CD14-positive monocyte (primary cell): ENCODE measurements at regions not wholly inside any gene's neighbourhood (a gene's known extent, or its start where the extent isn't known, plus 50 kb on each side); places are given as distances from the start of the nearest gene placed in this dataset.
A peak's percentile ranks its signal among the peaks of the same experiment; 100 is the strongest.

Experiments
- DNase-seq, 3 donors: peaks; one replicate each; pipeline ENCODE4 v3.0.0-alpha.2; 2011 to 2022
- H2AFZ ChIP-seq: 2 replicates; pipeline ENCODE4 v1.6.0; 2012; ENCODE audit warnings: mild to moderate bottlenecking, low read depth, low read length, inconsistent platforms; ENCODE audit not compliant: insufficient read depth, poor library complexity, severe bottlenecking
- H3K27ac ChIP-seq, 2 donors: 1 replicate in 1 of 2; 2 replicates in 1 of 2; pipeline ENCODE4 v1.5.1; 2012 to 2013; ENCODE audit warnings: low read length in 2 of 2, control low read depth in 1 of 2, inconsistent platforms in 1 of 2, low read depth in 1 of 2, mild to moderate bottlenecking in 1 of 2
- H3K27me3 ChIP-seq, 2 donors: one replicate each; pipeline versions ENCODE4 v1.6.0 to v1.6.1; 2011 to 2013; ENCODE audit warnings: low read length in 2 of 2; ENCODE audit not compliant: control insufficient read depth in 2 of 2, insufficient read depth in 2 of 2
- H3K36me3 ChIP-seq, 2 donors: replicated peaks in 1 of 2; 1 replicate in 1 of 2; 2 replicates in 1 of 2; pipeline versions ENCODE4 v1.5.1 to v1.6.1; 2012 to 2013; ENCODE audit warnings: low read length in 2 of 2, control low read depth in 1 of 2, inconsistent platforms in 1 of 2, mild to moderate bottlenecking in 1 of 2; ENCODE audit not compliant: insufficient read depth in 2 of 2, control insufficient read depth in 1 of 2
- H3K4me1 ChIP-seq, 2 donors: 1 replicate in 1 of 2; 2 replicates in 1 of 2; pipeline versions ENCODE4 v1.5.1 to v1.6.1; 2012 to 2013; ENCODE audit warnings: low read length in 2 of 2, control low read depth in 1 of 2, inconsistent platforms in 1 of 2, mild to moderate bottlenecking in 1 of 2, moderate library complexity in 1 of 2; ENCODE audit not compliant: insufficient read depth in 2 of 2, control insufficient read depth in 1 of 2
- H3K4me2 ChIP-seq: replicated peaks from 2 replicates; pipeline ENCODE3; 2012; ENCODE audit warnings: low read length, moderate library complexity, mild to moderate bottlenecking; ENCODE audit not compliant: poor library complexity, severe bottlenecking; ENCODE audit errors: extremely low read depth
- H3K4me3 ChIP-seq, 3 experiments: fragments of 200-600 bp in 1 of 3; sonication (generic) in 1 of 3; replicated peaks in 1 of 3; 1 replicate in 2 of 3; 2 replicates in 1 of 3; pipeline ENCODE4 v1.5.1; 2011 to 2013; ENCODE audit warnings: low read length in 3 of 3, mild to moderate bottlenecking in 3 of 3, control low read depth in 2 of 3, low read depth in 2 of 3, inconsistent platforms in 1 of 3, moderate library complexity in 1 of 3
- H3K79me2 ChIP-seq: 2 replicates; pipeline ENCODE4 v1.6.0; 2012; ENCODE audit warnings: mild to moderate bottlenecking, control low read depth, inconsistent platforms, low read length, moderate library complexity; ENCODE audit not compliant: insufficient read depth
- H3K9ac ChIP-seq: 2 replicates; pipeline ENCODE4 v1.6.0; 2017; ENCODE audit warnings: low read length, mild to moderate bottlenecking; ENCODE audit not compliant: insufficient read depth, poor library complexity, severe bottlenecking
- H3K9me3 ChIP-seq, 2 donors: replicated peaks in 1 of 2; 1 replicate in 1 of 2; 2 replicates in 1 of 2; pipeline versions ENCODE4 v1.5.1 to v1.6.1; 2012 to 2013; ENCODE audit warnings: low read length in 2 of 2, control low read depth in 1 of 2; ENCODE audit not compliant: control insufficient read depth in 1 of 2, insufficient read depth in 1 of 2
- H4K20me1 ChIP-seq: 2 replicates; pipeline ENCODE4 v1.6.0; 2012; ENCODE audit warnings: mild to moderate bottlenecking, low read length, control low read depth, moderate library complexity; ENCODE audit not compliant: insufficient read depth
- H3K27ac Mint-ChIP-seq, 7 donors: one replicate each; pipeline ENCODE4 v1.8.0; 2020; ENCODE audit warnings: mild to moderate bottlenecking in 7 of 7, mixed read lengths in 7 of 7, moderate library complexity in 6 of 7, inconsistent platforms in 2 of 7
- H3K27me3 Mint-ChIP-seq, 3 donors: one replicate each; pipeline ENCODE4 v1.8.0; 2021 to 2022; ENCODE audit warnings: low read depth in 3 of 3, mild to moderate bottlenecking in 3 of 3, mixed read lengths in 3 of 3, moderate library complexity in 3 of 3, inconsistent platforms in 1 of 3
- H3K36me3 Mint-ChIP-seq, 2 donors: one replicate each; pipeline ENCODE4 v1.8.0; 2020; ENCODE audit warnings: mixed read lengths in 2 of 2, inconsistent platforms in 1 of 2, mild to moderate bottlenecking in 1 of 2
- H3K4me1 Mint-ChIP-seq: one replicate; pipeline ENCODE4 v1.8.0; 2020; ENCODE audit warnings: mild to moderate bottlenecking, mixed read lengths
- H3K4me3 Mint-ChIP-seq, 2 donors: one replicate each; pipeline ENCODE4 v1.8.0; 2020; ENCODE audit warnings: mild to moderate bottlenecking in 2 of 2, mixed read lengths in 2 of 2, moderate library complexity in 1 of 2
- H3K9me3 Mint-ChIP-seq, 7 donors: one replicate each; pipeline ENCODE4 v1.8.0; 2020 to 2022; ENCODE audit warnings: mixed read lengths in 7 of 7, mild to moderate bottlenecking in 6 of 7, moderate library complexity in 6 of 7, inconsistent platforms in 2 of 7
- WGBS: methylation state at CpG from one replicate; pipeline ENCODE4 v1.1.5; 2013; ENCODE audit warnings: missing lambda C conversion rate; ENCODE audit not compliant: insufficient coverage; 5-methylcytosine and 5-hydroxymethylcytosine counted together
- intact Hi-C, 2 donors: fragments of 100-400 bp; cut with micrococcal nuclease; formaldehyde crosslinking; loops; one replicate each; pipeline versions ENCODE4 v1.15.0 to v1.15.1; 2023
- TF ChIP-seq, protein P1 (sequence below): fragments of 200-600 bp; IDR thresholded peaks from one replicate; pipeline ENCODE4 v1.8.0; 2022; ENCODE audit warnings: antibody characterized with exemption, mild to moderate bottlenecking

DNA sequence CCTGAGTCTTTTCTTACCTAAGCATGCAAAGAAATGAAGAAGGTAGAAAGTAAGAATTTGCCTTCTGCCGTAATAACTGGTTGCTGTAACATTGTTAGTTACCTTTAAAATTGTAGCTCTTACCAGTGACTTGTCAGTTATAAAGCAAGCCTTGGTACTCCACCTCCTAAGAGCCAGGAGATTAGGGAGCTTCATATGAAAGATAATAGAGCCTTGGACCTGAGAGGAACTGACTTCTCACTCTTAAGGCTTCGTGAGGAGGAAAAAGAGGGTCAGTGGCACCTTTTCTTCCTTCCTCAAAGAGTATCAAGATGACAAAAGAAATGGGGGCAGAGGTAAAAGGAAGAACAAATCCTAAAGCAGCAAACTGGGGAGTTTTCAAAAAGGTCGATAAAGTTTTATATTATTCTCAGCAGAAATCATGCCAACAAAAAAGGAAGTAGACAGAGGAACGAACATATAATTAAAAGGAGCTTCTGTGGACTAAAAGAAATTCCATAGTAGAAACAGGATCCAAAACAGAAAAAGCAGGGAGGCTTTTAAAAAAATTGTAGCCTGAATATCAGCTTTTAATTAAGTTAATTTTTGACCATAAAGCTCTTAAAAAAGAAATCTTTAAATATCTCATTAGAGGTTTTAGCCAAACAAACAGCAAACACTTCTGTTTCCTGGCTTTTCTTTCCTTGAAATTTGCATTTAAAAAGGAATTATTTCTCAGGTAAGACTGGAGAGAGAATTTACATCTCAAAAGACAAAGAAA is 847.1 kb upstream of the ALCAM start:
- Histone ChIP-seq H4K20me1 (no peaks in the 10 kb centered on the region), H3K36me3 (no peaks in the 10 kb centered on the region), H3K79me2 (no peaks in the 10 kb centered on the region), H3K27ac (no peak overlapping the region), H3K4me1 (peaks cover 0 to 9% of the 10 kb centered on the region in 2 donors), H3K9me3 (peaks cover 0 to 3% of the 10 kb centered on the region in 2 donors), H3K4me2 (no peak overlapping the region), H2AFZ (no peak overlapping the region), H3K4me3 (no peak overlapping the region), H3K9ac (no peak overlapping the region), H3K27me3 (no peaks in the 10 kb centered on the region)
- intact Hi-C loops: no loop called here
- H3K36me3 Mint-ChIP-seq: no peaks in the 10 kb centered on the region
- no peak for DNase-seq
- H3K4me3 Mint-ChIP-seq: peak overlapping the region in 1 of 2 donors; percentile 47
- peaks cover 9% of the 10 kb centered on the region for H3K4me1 Mint-ChIP-seq
- H3K9me3 Mint-ChIP-seq: peaks cover 1 to 6% (median 4%) of the 10 kb centered on the region in 7 donors
- H3K27ac Mint-ChIP-seq: peak overlapping the region in 1 of 7 donors; percentile 66
- no CpG with 5 or more reads among the region's 4 CpGs for WGBS
- TF ChIP-seq, protein P1, sequence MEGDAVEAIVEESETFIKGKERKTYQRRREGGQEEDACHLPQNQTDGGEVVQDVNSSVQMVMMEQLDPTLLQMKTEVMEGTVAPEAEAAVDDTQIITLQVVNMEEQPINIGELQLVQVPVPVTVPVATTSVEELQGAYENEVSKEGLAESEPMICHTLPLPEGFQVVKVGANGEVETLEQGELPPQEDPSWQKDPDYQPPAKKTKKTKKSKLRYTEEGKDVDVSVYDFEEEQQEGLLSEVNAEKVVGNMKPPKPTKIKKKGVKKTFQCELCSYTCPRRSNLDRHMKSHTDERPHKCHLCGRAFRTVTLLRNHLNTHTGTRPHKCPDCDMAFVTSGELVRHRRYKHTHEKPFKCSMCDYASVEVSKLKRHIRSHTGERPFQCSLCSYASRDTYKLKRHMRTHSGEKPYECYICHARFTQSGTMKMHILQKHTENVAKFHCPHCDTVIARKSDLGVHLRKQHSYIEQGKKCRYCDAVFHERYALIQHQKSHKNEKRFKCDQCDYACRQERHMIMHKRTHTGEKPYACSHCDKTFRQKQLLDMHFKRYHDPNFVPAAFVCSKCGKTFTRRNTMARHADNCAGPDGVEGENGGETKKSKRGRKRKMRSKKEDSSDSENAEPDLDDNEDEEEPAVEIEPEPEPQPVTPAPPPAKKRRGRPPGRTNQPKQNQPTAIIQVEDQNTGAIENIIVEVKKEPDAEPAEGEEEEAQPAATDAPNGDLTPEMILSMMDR: no peak
- H3K27me3 Mint-ChIP-seq: no peaks in the 10 kb centered on the region

GRCh38 chr3:104520228-104520655 is 846.5 kb upstream of the ALCAM start:
- Histone ChIP-seq H3K36me3 (no peaks in the 10 kb centered on the region), H4K20me1 (no peaks in the 10 kb centered on the region), H3K9ac (no peak overlapping the region), H3K79me2 (no peaks in the 10 kb centered on the region), H3K4me2 (no peak overlapping the region), H3K9me3 (no peaks in the 10 kb centered on the region), H3K4me1 (peaks cover 0 to 9% of the 10 kb centered on the region in 2 donors), H3K27me3 (no peaks in the 10 kb centered on the region), H3K4me3 (no peak overlapping the region), H2AFZ (no peak overlapping the region), H3K27ac (no peak overlapping the region)
- Mint-ChIP-seq H3K27me3 (no peaks in the 10 kb centered on the region), H3K36me3 (no peaks in the 10 kb centered on the region), H3K4me1 (peaks cover 9% of the 10 kb centered on the region), H3K27ac (no peak overlapping the region), H3K4me3 (no peak overlapping the region), H3K9me3 (peaks cover 0 to 6% (median 4%) of the 10 kb centered on the region in 7 donors)
- TF ChIP-seq, protein P1: no peak
- DNase-seq: no peak
- WGBS: 87% methylated on average over 3 of the region's 3 CpGs
- intact Hi-C loops: no loop called here
